Peyer's patch (tissue), 4 donors: ENCODE measurements at regions not wholly inside any gene's neighbourhood (a gene's known extent, or its start where the extent isn't known, plus 50 kb on each side); places are given as distances from the start of the nearest gene placed in this dataset.

ENCODE experiments used
- DNase-seq, 3 donors: peaks; one replicate each; pipeline ENCODE4 v3.0.0-alpha.2; 2017 to 2019
- H3K27ac ChIP-seq, 4 donors: fragments of 200-600 bp; sonication (generic); one replicate each; pipeline ENCODE4 v1.5.1; 2016 to 2019
- H3K27me3 ChIP-seq, 2 donors: fragments of 200-600 bp; sonication (generic); one replicate each; pipeline ENCODE4 v1.5.1; 2019
- H3K36me3 ChIP-seq, 3 donors: fragments of 200-600 bp; sonication (generic); one replicate each; pipeline ENCODE4 v1.5.1; 2016 to 2019
- H3K4me1 ChIP-seq, 4 donors: fragments of 200-600 bp; sonication (generic); one replicate each; pipeline ENCODE4 v1.5.1; 2016 to 2019
- H3K4me3 ChIP-seq, 4 donors: fragments of 200-600 bp; sonication (generic); 1 replicate in 3 of 4; 2 replicates in 1 of 4; pipeline ENCODE4 v1.5.1; 2016 to 2019; ENCODE audit warnings: mild to moderate bottlenecking in 1 of 4
- H3K9me3 ChIP-seq, 4 donors: fragments of 200-600 bp; sonication (generic); one replicate each; pipeline ENCODE4 v1.5.1; 2016 to 2019; ENCODE audit warnings: mild to moderate bottlenecking in 1 of 4
- POLR2A ChIP-seq, 2 donors: fragments of 450-650 bp; IDR thresholded peaks; one replicate each; pipeline ENCODE4 v1.5.1; 2017; ENCODE audit warnings: antibody characterized with exemption in 2 of 2, mild to moderate bottlenecking in 2 of 2, moderate library complexity in 2 of 2
- TF ChIP-seq, protein P1 (sequence below), 6 experiments: fragments of 450-650 bp in 4 of 6; fragments of 200-600 bp in 2 of 6; sonication (generic) in 1 of 6; IDR thresholded peaks; one replicate each; pipeline ENCODE4 v1.5.1; 2017 to 2019; ENCODE audit warnings: antibody characterized with exemption in 6 of 6, mild to moderate bottlenecking in 3 of 6, moderate library complexity in 1 of 6

DNA sequence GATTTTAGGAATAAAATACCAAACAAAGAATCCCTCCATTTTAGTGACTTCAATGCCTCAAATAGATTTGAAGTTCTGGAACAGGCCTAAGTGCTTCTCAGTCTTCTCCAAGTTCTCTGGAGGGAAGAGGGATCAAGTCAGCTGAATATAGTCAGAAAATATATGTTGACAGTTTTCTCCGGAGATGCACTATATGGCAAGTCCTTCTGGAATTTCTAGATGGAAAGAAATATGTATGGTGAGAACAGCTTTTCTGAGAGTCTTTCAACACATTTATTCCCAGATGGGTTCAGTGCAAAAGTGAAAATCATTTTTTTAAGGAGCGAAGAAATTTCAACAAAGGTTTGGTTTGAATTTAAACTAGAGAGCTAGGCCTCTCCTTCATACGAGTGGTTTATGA is 317.4 kb upstream of the SLC30A5 start:
- TF ChIP-seq, protein P1, sequence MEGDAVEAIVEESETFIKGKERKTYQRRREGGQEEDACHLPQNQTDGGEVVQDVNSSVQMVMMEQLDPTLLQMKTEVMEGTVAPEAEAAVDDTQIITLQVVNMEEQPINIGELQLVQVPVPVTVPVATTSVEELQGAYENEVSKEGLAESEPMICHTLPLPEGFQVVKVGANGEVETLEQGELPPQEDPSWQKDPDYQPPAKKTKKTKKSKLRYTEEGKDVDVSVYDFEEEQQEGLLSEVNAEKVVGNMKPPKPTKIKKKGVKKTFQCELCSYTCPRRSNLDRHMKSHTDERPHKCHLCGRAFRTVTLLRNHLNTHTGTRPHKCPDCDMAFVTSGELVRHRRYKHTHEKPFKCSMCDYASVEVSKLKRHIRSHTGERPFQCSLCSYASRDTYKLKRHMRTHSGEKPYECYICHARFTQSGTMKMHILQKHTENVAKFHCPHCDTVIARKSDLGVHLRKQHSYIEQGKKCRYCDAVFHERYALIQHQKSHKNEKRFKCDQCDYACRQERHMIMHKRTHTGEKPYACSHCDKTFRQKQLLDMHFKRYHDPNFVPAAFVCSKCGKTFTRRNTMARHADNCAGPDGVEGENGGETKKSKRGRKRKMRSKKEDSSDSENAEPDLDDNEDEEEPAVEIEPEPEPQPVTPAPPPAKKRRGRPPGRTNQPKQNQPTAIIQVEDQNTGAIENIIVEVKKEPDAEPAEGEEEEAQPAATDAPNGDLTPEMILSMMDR (IDR thresholded peaks at IDR 0.05): no peak
- no peak for TF ChIP-seq POLR2A (IDR thresholded peaks at IDR 0.05)
- H3K27me3 ChIP-seq: no peaks in the 10 kb centered on the region
- H3K36me3 ChIP-seq: no peaks in the 10 kb centered on the region
- H3K9me3 ChIP-seq: peaks cover 0 to 4% (median 0%) of the 10 kb centered on the region in 4 donors
- no peak overlapping the region for H3K27ac ChIP-seq
- H3K4me3 ChIP-seq: no peak overlapping the region
- H3K4me1 ChIP-seq: no peaks in the 10 kb centered on the region
- no peak for DNase-seq

DNA sequence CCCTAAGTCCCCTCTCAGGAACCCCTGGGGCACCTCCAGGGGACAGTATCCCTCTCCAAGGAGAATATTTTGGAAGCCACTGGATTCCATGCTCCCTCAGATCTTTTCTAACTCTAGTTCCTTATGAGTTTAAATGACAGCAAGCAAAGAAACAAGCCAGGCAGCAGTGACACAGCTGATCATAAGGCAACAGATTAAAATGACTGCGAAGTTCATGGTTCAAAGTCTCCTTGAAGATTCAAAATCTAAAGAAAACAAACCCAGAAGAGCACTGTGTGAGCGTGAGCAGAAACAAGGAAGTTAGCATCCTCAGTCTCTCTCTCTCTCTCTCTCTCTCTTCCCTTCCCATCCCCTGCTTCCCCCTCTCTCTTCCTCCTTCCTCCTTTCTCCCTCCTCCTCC is 316.7 kb upstream of the SLC30A5 start:
- Histone ChIP-seq H3K27me3 (no peaks in the 10 kb centered on the region), H3K27ac (no peak overlapping the region), H3K4me1 (no peaks in the 10 kb centered on the region), H3K9me3 (peaks cover 0 to 4% (median 0%) of the 10 kb centered on the region in 4 donors), H3K4me3 (no peak overlapping the region), H3K36me3 (no peaks in the 10 kb centered on the region)
- TF ChIP-seq POLR2A (IDR thresholded peaks at IDR 0.05): no peak
- TF ChIP-seq, protein P1 (IDR thresholded peaks at IDR 0.05): no peak
- no peak for DNase-seq

DNA sequence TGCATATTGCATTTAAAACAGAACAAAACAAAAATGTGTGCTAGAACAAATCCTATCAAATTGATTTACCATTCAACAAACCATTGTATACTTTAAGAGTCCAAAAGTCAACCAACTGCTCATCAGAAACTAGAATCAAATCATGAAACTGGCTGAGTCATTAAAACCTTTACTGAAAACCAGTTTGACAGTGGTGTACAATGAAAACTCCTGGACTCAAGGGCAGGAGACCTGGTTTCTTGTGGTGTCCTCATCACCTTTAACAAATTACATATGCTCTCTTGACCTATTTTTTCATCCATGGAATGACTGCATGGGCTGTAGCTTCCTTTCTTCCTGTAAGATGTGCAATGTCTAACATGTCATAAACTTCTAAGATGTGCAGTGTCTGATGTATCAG is 315.3 kb upstream of the SLC30A5 start:
- peaks cover 0 to 4% (median 0%) of the 10 kb centered on the region in 4 donors for H3K9me3 ChIP-seq
- H3K27me3 ChIP-seq: no peaks in the 10 kb centered on the region
- no peaks in the 10 kb centered on the region for H3K4me1 ChIP-seq
- no peak for TF ChIP-seq POLR2A (IDR thresholded peaks at IDR 0.05)
- TF ChIP-seq, protein P1 (IDR thresholded peaks at IDR 0.05): no peak
- no peak overlapping the region for H3K4me3 ChIP-seq
- no peak overlapping the region for H3K27ac ChIP-seq
- H3K36me3 ChIP-seq: no peaks in the 10 kb centered on the region
- no peak for DNase-seq

DNA sequence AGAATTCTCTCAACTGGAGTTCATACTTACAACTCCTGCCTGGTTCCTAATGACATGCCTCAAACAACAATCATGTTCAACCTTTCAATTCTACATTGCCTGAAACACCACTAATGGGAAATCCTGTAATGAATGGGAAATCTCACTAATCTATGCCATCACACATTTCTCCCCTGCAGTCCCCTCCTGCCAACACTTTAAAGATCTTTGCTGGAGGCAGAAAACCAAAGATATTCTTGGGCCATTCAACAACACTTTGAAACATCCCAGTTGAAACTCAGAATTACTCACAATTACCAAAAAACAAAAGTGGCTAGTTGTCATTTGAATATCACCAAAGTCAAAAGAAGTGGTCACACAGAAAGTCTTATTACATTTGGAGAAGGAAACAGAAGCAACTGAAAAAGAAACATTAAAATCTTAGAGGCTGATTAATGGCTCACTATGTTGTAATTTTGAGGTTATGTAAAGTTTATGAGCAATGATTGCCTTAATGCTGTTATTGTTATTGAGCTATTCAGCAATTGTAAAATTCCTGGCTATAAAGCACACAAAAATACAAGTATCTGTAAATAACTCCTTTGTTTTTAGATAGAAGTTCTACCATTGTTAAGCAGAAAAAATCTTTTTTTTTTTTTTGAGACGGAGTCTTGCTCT is 313.4 kb upstream of the SLC30A5 start:
- H3K9me3 ChIP-seq: no peaks in the 10 kb centered on the region
- no peak overlapping the region for H3K4me3 ChIP-seq
- no peaks in the 10 kb centered on the region for H3K4me1 ChIP-seq
- H3K27ac ChIP-seq: no peak overlapping the region
- TF ChIP-seq, protein P1 (IDR thresholded peaks at IDR 0.05): no peak
- no peak for TF ChIP-seq POLR2A (IDR thresholded peaks at IDR 0.05)
- H3K36me3 ChIP-seq: no peaks in the 10 kb centered on the region
- DNase-seq: no peak
- no peaks in the 10 kb centered on the region for H3K27me3 ChIP-seq

DNA sequence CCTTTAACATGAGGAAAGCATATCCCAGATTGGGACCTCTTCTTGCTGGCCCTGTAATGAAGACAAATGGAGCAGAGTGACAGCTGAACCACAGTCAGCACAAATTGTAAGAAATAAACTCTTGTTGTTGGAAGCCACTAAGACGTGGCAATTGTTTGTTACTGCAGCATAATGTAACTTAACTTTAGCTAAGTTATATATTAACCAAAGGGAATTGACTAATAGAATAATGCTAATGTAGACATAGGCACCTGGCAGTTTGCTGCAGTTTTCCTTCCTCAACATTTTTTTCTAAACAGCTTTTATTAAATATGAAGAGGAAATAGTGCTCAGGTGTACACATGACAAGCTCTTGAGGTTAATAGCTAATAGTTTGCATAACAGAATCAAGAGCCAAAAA is 300.7 kb upstream of the SLC30A5 start:
- no peak for TF ChIP-seq POLR2A (IDR thresholded peaks at IDR 0.05)
- TF ChIP-seq, protein P1 (IDR thresholded peaks at IDR 0.05): no peak
- no peak overlapping the region for H3K27ac ChIP-seq
- H3K9me3 ChIP-seq: no peaks in the 10 kb centered on the region
- no peak for DNase-seq
- no peaks in the 10 kb centered on the region for H3K27me3 ChIP-seq
- H3K36me3 ChIP-seq: no peaks in the 10 kb centered on the region
- H3K4me3 ChIP-seq: no peak overlapping the region
- H3K4me1 ChIP-seq: no peaks in the 10 kb centered on the region

DNA sequence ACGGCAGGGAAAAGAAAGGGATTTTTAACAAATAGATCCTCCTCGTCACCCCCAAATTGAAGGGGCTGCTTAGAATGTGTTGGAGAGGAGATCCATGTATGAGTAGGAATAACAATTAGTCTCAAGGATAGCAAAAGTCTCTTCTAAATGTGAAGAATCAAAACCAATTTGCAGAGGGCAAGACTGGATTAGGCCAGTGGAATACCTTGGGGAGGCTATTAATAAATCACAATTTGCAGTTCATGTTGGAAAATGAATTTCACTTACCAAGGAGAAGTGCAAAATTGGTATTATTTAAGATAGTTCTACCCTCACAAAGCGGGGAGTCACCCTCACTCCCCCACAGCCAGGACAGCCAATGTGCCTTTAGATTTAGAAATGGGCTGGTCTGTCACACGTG is 299.8 kb upstream of the SLC30A5 start:
- no peak for DNase-seq
- Histone ChIP-seq H3K27ac (no peak overlapping the region), H3K36me3 (no peaks in the 10 kb centered on the region), H3K4me1 (no peaks in the 10 kb centered on the region), H3K4me3 (no peak overlapping the region), H3K27me3 (no peaks in the 10 kb centered on the region), H3K9me3 (no peaks in the 10 kb centered on the region)
- TF ChIP-seq, protein P1 (IDR thresholded peaks at IDR 0.05): no peak
- no peak for TF ChIP-seq POLR2A (IDR thresholded peaks at IDR 0.05)
